ENCODE measurements at regions not wholly inside any gene's neighbourhood (a gene's known extent, or its start where the extent isn't known, plus 50 kb on each side); places are given as distances from the start of the nearest gene placed in this dataset.

DNA sequence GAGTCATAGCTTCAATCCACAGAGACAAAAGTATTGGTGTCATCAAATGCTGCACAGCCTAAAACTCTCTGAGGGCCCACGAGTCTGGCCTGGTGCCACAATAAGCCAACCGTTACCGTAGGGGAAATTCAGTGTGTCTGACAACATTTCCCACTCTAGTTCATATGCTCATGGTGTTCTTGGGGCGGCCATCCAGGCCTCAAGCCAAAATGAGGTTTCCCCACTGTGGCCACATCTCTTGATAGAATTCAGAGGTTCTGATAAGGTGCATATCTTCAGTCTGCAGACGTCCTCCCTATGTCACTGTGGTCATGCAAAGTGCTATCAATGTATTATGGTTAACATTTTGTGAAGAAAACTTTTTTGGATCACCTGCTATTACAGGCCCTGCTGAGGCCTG lies 627.7 kb downstream of the QKI start:
- TF ChIP-seq TAF1 (IDR thresholded peaks at IDR 0.05; ENCODE audit: borderline replicate concordance, insufficient read depth, low read length) (no peak), FOXP2 (optimal IDR thresholded peaks at IDR 0.05; ENCODE audit: borderline replicate concordance, extremely low read depth, extremely low read length, insufficient read depth) (no peak), POLR2AphosphoS5 (IDR thresholded peaks at IDR 0.05; ENCODE audit: low read depth, low read length) (no peak), SIN3A (IDR thresholded peaks at IDR 0.05; ENCODE audit: borderline replicate concordance, insufficient read depth, low read length) (no peak)
- TF ChIP-seq, protein P1, sequence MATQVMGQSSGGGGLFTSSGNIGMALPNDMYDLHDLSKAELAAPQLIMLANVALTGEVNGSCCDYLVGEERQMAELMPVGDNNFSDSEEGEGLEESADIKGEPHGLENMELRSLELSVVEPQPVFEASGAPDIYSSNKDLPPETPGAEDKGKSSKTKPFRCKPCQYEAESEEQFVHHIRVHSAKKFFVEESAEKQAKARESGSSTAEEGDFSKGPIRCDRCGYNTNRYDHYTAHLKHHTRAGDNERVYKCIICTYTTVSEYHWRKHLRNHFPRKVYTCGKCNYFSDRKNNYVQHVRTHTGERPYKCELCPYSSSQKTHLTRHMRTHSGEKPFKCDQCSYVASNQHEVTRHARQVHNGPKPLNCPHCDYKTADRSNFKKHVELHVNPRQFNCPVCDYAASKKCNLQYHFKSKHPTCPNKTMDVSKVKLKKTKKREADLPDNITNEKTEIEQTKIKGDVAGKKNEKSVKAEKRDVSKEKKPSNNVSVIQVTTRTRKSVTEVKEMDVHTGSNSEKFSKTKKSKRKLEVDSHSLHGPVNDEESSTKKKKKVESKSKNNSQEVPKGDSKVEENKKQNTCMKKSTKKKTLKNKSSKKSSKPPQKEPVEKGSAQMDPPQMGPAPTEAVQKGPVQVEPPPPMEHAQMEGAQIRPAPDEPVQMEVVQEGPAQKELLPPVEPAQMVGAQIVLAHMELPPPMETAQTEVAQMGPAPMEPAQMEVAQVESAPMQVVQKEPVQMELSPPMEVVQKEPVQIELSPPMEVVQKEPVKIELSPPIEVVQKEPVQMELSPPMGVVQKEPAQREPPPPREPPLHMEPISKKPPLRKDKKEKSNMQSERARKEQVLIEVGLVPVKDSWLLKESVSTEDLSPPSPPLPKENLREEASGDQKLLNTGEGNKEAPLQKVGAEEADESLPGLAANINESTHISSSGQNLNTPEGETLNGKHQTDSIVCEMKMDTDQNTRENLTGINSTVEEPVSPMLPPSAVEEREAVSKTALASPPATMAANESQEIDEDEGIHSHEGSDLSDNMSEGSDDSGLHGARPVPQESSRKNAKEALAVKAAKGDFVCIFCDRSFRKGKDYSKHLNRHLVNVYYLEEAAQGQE (IDR thresholded peaks at IDR 0.05; ENCODE audit: insufficient read depth in 1 of 2, low read depth in 2 of 2, low read length in 2 of 2), result no peak

DNA sequence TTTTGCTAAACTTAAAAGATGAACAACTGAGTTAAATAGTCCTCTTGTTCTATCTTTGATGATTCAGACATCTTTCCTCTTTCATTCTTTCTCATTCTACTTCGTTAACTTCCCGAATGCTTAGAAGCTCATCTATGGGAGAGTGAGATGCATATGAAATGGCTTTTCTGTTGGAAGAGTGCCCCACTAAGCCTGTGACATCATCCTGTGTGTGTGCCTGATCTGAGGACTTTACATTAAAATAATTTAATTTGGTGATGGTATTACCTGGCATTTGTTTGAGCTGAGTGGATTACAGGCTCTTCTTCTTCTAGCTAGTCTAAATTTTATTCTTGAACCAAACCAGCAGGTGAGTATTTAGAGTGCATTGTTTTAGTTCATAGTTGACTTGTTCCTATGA lies 626.5 kb downstream of the QKI start:
- TF ChIP-seq, protein P1 (IDR thresholded peaks at IDR 0.05; ENCODE audit: insufficient read depth in 1 of 2, low read depth in 2 of 2, low read length in 2 of 2), result no peak
- TF ChIP-seq FOXP2 (optimal IDR thresholded peaks at IDR 0.05; ENCODE audit: borderline replicate concordance, extremely low read depth, extremely low read length, insufficient read depth) (no peak), POLR2AphosphoS5 (IDR thresholded peaks at IDR 0.05; ENCODE audit: low read depth, low read length) (no peak), SIN3A (IDR thresholded peaks at IDR 0.05; ENCODE audit: borderline replicate concordance, insufficient read depth, low read length) (no peak), TAF1 (IDR thresholded peaks at IDR 0.05; ENCODE audit: borderline replicate concordance, insufficient read depth, low read length) (no peak)

DNA sequence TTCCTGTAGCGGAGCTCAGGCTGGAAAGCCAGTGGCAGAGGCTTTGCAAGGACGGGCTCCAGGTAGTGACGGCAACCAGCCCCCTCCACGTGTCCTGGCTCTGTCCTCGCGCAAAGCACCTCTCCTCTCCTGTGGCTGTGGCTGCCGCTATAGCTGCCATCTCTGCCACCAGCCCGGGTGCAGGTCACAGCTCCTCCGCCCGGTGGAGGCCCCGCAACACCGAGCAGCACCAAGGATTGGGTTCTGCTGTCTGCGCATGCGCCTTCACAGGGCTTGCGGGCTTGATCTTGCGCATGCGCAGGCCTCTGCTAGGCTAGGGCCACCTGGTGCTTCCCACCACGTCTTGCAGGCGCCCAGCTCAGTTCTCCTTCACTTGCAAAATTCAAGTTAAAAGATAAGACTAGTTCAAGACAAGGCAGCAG lies 625.4 kb downstream of the QKI start:
- TF ChIP-seq, protein P1 (IDR thresholded peaks at IDR 0.05; ENCODE audit: insufficient read depth in 1 of 2, low read depth in 2 of 2, low read length in 2 of 2), result no peak
- TF ChIP-seq POLR2AphosphoS5 (IDR thresholded peaks at IDR 0.05; ENCODE audit: low read depth, low read length) (no peak), SIN3A (IDR thresholded peaks at IDR 0.05; ENCODE audit: borderline replicate concordance, insufficient read depth, low read length) (no peak), TAF1 (IDR thresholded peaks at IDR 0.05; ENCODE audit: borderline replicate concordance, insufficient read depth, low read length) (no peak), FOXP2 (optimal IDR thresholded peaks at IDR 0.05; ENCODE audit: borderline replicate concordance, extremely low read depth, extremely low read length, insufficient read depth) (no peak)

DNA sequence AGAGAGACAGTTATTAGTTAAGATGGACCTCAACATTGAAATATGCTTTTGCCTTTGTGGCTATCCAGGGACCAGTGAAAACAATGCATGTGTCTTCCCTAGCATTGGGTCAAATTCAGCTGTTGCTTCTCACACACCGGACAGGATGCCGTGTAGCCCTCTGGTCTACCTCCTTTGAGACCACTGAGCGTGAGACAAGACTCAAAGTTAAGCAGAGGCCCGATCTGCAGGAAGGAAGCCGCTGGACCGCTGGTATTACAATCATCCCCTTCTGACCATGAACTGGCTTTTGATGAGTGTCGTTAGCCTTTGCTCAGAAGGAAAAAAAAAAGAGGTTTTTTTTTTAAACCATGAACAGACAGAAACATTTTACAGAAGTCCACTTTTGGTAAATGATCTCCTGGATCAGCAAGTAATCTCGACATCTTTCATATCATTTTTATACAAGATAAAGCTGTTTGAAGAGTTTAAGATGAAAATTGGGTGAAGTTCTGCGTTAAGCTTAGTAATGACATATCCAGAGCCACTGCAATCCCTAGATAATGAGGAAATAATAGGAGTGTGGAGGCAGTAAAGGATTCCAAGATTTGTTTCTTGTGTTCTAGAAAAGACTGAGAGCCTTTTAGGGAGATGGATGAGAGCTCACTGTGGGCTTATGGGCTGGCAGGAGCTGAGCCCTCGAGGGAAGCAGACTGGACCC lies 622.8 kb downstream of the QKI start:
- TF ChIP-seq SIN3A (IDR thresholded peaks at IDR 0.05; ENCODE audit: borderline replicate concordance, insufficient read depth, low read length) (no peak), FOXP2 (optimal IDR thresholded peaks at IDR 0.05; ENCODE audit: borderline replicate concordance, extremely low read depth, extremely low read length, insufficient read depth) (no peak), TAF1 (IDR thresholded peaks at IDR 0.05; ENCODE audit: borderline replicate concordance, insufficient read depth, low read length) (no peak), POLR2AphosphoS5 (IDR thresholded peaks at IDR 0.05; ENCODE audit: low read depth, low read length) (no peak)
- TF ChIP-seq, protein P1 (IDR thresholded peaks at IDR 0.05; ENCODE audit: insufficient read depth in 1 of 2, low read depth in 2 of 2, low read length in 2 of 2), result no peak
